Tibial nerve (tissue), 4 donors: ENCODE measurements at regions not wholly inside any gene's neighbourhood (a gene's known extent, or its start where the extent isn't known, plus 50 kb on each side); places are given as distances from the start of the nearest gene placed in this dataset.

Source experiments
- EP300 ChIP-seq, 2 donors: sonication (generic); formaldehyde crosslinking; IDR thresholded peaks; one replicate each; pipeline ENCODE4 v1.6.1; 2017; ENCODE audit warnings: antibody characterized with exemption in 2 of 2, mild to moderate bottlenecking in 1 of 2
- POLR2A ChIP-seq, 2 donors: fragments of 450-650 bp; IDR thresholded peaks; one replicate each; pipeline ENCODE4 v1.6.1; 2017; ENCODE audit warnings: antibody characterized with exemption in 2 of 2, mild to moderate bottlenecking in 2 of 2, moderate library complexity in 2 of 2
- TF ChIP-seq, protein P1 (sequence below), 5 experiments: fragments of 200-600 bp in 3 of 5; fragments of 450-650 bp in 2 of 5; sonication (generic) in 3 of 5; IDR thresholded peaks; one replicate each; pipeline ENCODE4 v1.5.1; 2016 to 2019; ENCODE audit warnings: antibody characterized with exemption in 5 of 5, mild to moderate bottlenecking in 3 of 5, moderate library complexity in 2 of 5

DNA sequence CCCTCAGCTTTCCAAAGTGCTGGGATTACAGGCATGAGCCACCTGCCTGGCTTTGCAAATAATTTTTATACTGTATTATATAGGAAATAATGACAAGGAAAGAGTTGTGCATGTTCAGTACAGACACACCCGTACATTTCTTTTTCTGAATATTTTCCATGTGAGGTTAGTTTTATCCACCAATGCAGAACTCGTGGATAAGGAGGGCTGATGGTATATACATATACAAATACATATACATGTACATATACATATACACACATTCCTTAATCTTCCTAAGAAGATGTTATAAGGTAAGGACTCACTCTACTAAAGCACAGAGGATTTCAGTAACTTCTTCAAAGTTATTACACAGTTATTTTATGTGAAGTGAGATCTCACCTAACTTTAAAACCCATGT is 925.8 kb downstream of the C4orf33 start:
- TF ChIP-seq EP300 (IDR thresholded peaks at IDR 0.05) = no peak
- TF ChIP-seq, protein P1, sequence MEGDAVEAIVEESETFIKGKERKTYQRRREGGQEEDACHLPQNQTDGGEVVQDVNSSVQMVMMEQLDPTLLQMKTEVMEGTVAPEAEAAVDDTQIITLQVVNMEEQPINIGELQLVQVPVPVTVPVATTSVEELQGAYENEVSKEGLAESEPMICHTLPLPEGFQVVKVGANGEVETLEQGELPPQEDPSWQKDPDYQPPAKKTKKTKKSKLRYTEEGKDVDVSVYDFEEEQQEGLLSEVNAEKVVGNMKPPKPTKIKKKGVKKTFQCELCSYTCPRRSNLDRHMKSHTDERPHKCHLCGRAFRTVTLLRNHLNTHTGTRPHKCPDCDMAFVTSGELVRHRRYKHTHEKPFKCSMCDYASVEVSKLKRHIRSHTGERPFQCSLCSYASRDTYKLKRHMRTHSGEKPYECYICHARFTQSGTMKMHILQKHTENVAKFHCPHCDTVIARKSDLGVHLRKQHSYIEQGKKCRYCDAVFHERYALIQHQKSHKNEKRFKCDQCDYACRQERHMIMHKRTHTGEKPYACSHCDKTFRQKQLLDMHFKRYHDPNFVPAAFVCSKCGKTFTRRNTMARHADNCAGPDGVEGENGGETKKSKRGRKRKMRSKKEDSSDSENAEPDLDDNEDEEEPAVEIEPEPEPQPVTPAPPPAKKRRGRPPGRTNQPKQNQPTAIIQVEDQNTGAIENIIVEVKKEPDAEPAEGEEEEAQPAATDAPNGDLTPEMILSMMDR (IDR thresholded peaks at IDR 0.05) = no peak
- TF ChIP-seq POLR2A (IDR thresholded peaks at IDR 0.05) = no peak
